ENCODE measurements at regions not wholly inside any gene's neighbourhood (a gene's known extent, or its start where the extent isn't known, plus 50 kb on each side); places are given as distances from the start of the nearest gene placed in this dataset.
A peak's percentile ranks its signal among the peaks of the same experiment; 100 is the strongest.

DNA sequence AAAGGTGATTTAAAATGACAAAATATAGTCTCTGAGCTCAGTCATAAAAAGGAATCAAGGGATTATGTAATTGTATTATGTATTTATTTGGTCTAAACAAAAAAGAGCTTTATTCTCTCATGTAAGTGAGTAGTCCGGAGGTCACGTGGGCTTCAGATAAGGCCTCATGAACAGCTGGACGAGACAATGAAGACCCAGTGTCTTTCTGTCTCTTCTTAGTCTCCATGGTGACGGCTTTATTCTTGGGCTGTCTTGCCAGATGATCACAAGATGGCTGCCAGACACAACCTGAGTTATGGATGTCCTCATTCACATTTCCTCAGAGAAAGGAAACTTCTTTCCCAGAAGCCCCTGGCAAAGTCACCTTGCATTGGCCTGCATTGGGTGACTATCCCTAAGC lies 98.6 kb downstream of the ARF6 start:
- WGBS, 2 donors, result 74 to 85% methylated on average over 4 of the region's 4 CpGs
- DNase-seq (no peak), ATAC-seq (no peak)
- Histone ChIP-seq H3K27me3 (no peaks in the 10 kb centered on the region), H3K4me3 (no peak overlapping the region), H3K36me3 (replicated peaks in 1 of 2; ENCODE audit: insufficient read depth in 1 of 2, low read depth in 2 of 2) (no peaks in the 10 kb centered on the region), H3K4me1 (peaks cover 18% of the 10 kb centered on the region), H3K9me3 (no peaks in the 10 kb centered on the region), H3K27ac (peak overlapping the region in 1 of 4 donors; percentile 8)
- TF ChIP-seq, protein P1, sequence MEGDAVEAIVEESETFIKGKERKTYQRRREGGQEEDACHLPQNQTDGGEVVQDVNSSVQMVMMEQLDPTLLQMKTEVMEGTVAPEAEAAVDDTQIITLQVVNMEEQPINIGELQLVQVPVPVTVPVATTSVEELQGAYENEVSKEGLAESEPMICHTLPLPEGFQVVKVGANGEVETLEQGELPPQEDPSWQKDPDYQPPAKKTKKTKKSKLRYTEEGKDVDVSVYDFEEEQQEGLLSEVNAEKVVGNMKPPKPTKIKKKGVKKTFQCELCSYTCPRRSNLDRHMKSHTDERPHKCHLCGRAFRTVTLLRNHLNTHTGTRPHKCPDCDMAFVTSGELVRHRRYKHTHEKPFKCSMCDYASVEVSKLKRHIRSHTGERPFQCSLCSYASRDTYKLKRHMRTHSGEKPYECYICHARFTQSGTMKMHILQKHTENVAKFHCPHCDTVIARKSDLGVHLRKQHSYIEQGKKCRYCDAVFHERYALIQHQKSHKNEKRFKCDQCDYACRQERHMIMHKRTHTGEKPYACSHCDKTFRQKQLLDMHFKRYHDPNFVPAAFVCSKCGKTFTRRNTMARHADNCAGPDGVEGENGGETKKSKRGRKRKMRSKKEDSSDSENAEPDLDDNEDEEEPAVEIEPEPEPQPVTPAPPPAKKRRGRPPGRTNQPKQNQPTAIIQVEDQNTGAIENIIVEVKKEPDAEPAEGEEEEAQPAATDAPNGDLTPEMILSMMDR (IDR thresholded peaks at IDR 0.05), result no peak
- TF ChIP-seq POLR2A (IDR thresholded peaks at IDR 0.05), result no peak
- intact Hi-C loops (cut with DNase I), result no loop called here

DNA sequence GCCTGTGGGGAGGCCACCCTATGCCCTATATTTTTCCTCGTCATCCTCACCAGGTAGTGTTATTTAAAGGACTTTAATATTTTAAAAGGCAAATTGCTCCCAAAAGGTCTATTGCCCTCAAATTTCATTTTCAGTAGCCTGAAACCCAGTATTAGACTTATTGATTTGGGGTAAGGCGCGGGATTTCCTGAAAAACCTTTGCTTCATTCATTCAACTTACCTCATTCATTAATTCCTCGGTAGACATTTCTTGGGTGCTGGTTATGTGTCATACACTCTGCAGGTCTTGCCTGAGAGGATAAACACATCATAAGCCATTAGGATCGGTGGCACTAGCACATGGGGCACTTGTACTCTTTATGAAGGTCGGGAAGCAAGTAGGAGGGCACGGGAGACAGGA lies 99.2 kb downstream of the ARF6 start:
- DNase-seq, result no peak
- Histone ChIP-seq H3K27ac (no peak overlapping the region), H3K4me1 (peaks cover 12% of the 10 kb centered on the region), H3K4me3 (no peak overlapping the region), H3K9me3 (no peaks in the 10 kb centered on the region), H3K27me3 (no peaks in the 10 kb centered on the region), H3K36me3 (replicated peaks in 1 of 2; ENCODE audit: insufficient read depth in 1 of 2, low read depth in 2 of 2) (no peaks in the 10 kb centered on the region)
- 85 to 88% methylated on average over 7 of the region's 7 CpGs for WGBS, 2 donors
- intact Hi-C loops (cut with DNase I), result no loop called here
- TF ChIP-seq POLR2A (IDR thresholded peaks at IDR 0.05), result no peak
- TF ChIP-seq, protein P1 (IDR thresholded peaks at IDR 0.05), result no peak
- no peak for ATAC-seq

DNA sequence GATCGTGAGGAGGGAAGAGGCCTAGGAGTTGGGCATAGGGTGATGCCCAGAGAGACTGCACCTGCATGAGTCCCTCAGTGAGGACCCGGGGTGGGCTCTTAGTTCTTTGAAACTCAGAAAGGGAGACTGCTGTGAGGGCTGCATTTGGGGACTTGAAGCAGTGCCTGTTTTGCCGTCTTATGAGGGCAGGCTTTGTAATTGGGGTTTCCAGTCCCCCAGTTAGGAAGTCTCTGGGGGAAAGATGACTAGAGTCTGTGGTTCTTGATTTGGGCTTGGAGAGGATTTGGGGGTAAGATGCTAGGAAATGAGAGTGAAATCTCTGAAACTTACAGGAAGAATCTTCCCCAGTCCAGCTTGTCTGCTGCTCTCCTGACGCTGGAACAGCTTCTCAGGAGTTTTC lies 99.6 kb downstream of the ARF6 start:
- no peak overlapping the region for H3K4me3 ChIP-seq
- peaks cover 11% of the 10 kb centered on the region for H3K4me1 ChIP-seq
- no peak for ATAC-seq
- WGBS, 2 donors, result 75 to 76% methylated on average over 4 of the region's 4 CpGs
- DNase-seq, result no peak
- intact Hi-C loops (cut with DNase I), result no loop called here
- H3K27me3 ChIP-seq, result no peaks in the 10 kb centered on the region
- TF ChIP-seq POLR2A (IDR thresholded peaks at IDR 0.05), result no peak
- TF ChIP-seq, protein P1 (IDR thresholded peaks at IDR 0.05), result no peak
- H3K36me3 ChIP-seq (replicated peaks in 1 of 2; ENCODE audit: insufficient read depth in 1 of 2, low read depth in 2 of 2), result no peaks in the 10 kb centered on the region
- H3K9me3 ChIP-seq, result no peaks in the 10 kb centered on the region
- no peak overlapping the region for H3K27ac ChIP-seq

DNA sequence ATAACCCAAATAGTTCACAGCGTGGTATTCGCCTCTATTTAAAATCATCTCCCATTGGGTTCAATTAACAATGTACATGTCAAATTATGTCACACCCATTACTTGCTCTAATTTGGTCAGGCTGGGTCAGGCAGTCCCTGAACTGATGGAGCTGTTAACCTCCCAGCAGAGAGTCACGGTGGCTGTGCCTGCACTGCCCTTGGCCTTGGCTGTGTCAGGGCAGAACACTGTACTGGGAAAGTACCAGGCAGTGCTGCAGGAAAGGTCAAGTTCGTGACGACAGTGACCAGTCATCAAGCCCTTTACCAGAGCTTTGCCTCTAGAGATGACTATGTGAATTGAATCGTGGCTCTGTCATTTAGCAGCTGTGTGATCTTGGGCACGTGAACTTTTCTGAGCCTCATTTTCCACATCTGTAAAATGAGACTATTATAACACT lies 100.0 kb downstream of the ARF6 start:
- WGBS, 2 donors, result 50 to 60% methylated on average over 7 of the region's 7 CpGs
- H3K4me1 ChIP-seq, result peaks cover 6% of the 10 kb centered on the region
- ATAC-seq (peak; percentile 57), DNase-seq (peak in 1 of 4 donors; percentile 31)
- H3K4me3 ChIP-seq, result no peak overlapping the region
- no peak for TF ChIP-seq POLR2A (IDR thresholded peaks at IDR 0.05)
- TF ChIP-seq, protein P1 (IDR thresholded peaks at IDR 0.05), result no peak
- no peaks in the 10 kb centered on the region for H3K27me3 ChIP-seq
- H3K27ac ChIP-seq, result no peak overlapping the region
- intact Hi-C loops (cut with DNase I), result no loop called here
- no peaks in the 10 kb centered on the region for H3K9me3 ChIP-seq
- no peaks in the 10 kb centered on the region for H3K36me3 ChIP-seq (replicated peaks in 1 of 2; ENCODE audit: insufficient read depth in 1 of 2, low read depth in 2 of 2)

DNA sequence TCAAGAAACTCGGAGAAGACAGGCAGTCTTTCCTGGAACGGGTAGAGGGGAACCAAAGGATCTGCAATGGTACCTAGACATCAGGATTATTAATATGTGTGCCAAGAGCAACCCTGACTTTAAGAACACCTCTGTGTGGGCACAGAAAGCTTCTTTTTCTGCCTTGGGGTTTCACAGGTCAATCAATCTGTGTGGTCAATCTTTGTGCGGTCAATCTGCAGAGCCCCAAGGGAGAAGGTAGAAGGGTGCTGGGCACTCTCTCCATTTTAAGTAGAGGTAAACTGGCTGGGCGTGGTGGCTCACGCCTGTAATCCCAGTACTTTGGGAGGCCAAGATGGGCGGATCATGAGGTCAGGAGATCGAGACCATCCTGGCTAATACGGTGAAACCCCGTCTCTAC lies 100.7 kb downstream of the ARF6 start:
- no peaks in the 10 kb centered on the region for H3K9me3 ChIP-seq
- H3K4me3 ChIP-seq, result no peak overlapping the region
- DNase-seq, result no peak
- no peak overlapping the region for H3K27ac ChIP-seq
- no peaks in the 10 kb centered on the region for H3K27me3 ChIP-seq
- WGBS, 2 donors, result 74 to 79% methylated on average over 8 to 9 of the region's 9 CpGs
- intact Hi-C loops (cut with DNase I), result no loop called here
- no peaks in the 10 kb centered on the region for H3K36me3 ChIP-seq (replicated peaks in 1 of 2; ENCODE audit: insufficient read depth in 1 of 2, low read depth in 2 of 2)
- no peak for TF ChIP-seq POLR2A (IDR thresholded peaks at IDR 0.05)
- TF ChIP-seq, protein P1 (IDR thresholded peaks at IDR 0.05), result no peak
- no peak for ATAC-seq
- H3K4me1 ChIP-seq, result no peaks in the 10 kb centered on the region

Measured in body of pancreas (tissue), 4 donors.